ENCODE measurements at regions not wholly inside any gene's neighbourhood (a gene's known extent, or its start where the extent isn't known, plus 50 kb on each side); places are given as distances from the start of the nearest gene placed in this dataset.

- peak overlapping the region; percentile 94 for H2AFZ ChIP-seq
- H3K79me2 ChIP-seq (replicated peaks; ENCODE audit: insufficient read depth) = no peaks in the 10 kb centered on the region
- H3K27me3 Mint-ChIP-seq (ENCODE audit: insufficient read depth, low read depth, poor library complexity) = peaks cover 16% of the 10 kb centered on the region
- H3K4me1 Mint-ChIP-seq = peaks cover 35% of the 10 kb centered on the region
- H3F3A ChIP-seq (replicated peaks; ENCODE audit: low read depth) = peaks cover 23% of the 10 kb centered on the region; the same call in 1 of the 2 replicates
- no peaks in the 10 kb centered on the region for H3K36me3 Mint-ChIP-seq (ENCODE audit: low read depth)
- no peaks in the 10 kb centered on the region for H4K20me1 ChIP-seq (replicated peaks; ENCODE audit: insufficient read depth)
- peak overlapping the region; percentile 31; the same call in 1 of the 2 replicates for H3K4me3 ChIP-seq
- peaks cover 39% of the 10 kb centered on the region for H3K4me1 ChIP-seq (ENCODE audit: insufficient read depth)
- no peaks in the 10 kb centered on the region for H3K36me3 ChIP-seq (ENCODE audit: insufficient read depth)
- H3K9me3 Mint-ChIP-seq = no peaks in the 10 kb centered on the region
- no peak for ATAC-seq
- no peak overlapping the region for H3K27ac ChIP-seq (ENCODE audit: low read depth)
- H3K4me3 Mint-ChIP-seq = no peak overlapping the region
- no peak for DNase-seq (ENCODE audit: low spot score)
- H3K4me2 ChIP-seq = peak overlapping the region; percentile 71
- no peak for TF ChIP-seq CREB1 (CRISPR knock-in tag; IDR thresholded peaks at IDR 0.05; ENCODE audit: low read depth)
- TF ChIP-seq EZH2 (IDR thresholded peaks at IDR 0.05; ENCODE audit: low read depth, unreplicated experiment) = no peak
- no peak for TF ChIP-seq ZNF462 (CRISPR knock-in tag; IDR thresholded peaks at IDR 0.05)
- TF ChIP-seq NANOG (IDR thresholded peaks at IDR 0.05; ENCODE audit: borderline replicate concordance) = no peak
- TF ChIP-seq POLR2AphosphoS5 (IDR thresholded peaks at IDR 0.05; ENCODE audit: low read depth) = no peak
- TF ChIP-seq EZH2phosphoT487 (IDR thresholded peaks at IDR 0.05; ENCODE audit: unreplicated experiment) = no peak
- TF ChIP-seq ZNF114 (CRISPR knock-in tag; IDR thresholded peaks at IDR 0.05) = no peak
- no peak for TF ChIP-seq CTCF (conservative IDR thresholded peaks at IDR 0.05; ENCODE audit: low read depth in 2 of 2)
- no peak for TF ChIP-seq ZNF331 (CRISPR knock-in tag; IDR thresholded peaks at IDR 0.05; ENCODE audit: low read depth)
- no peak for TF ChIP-seq ETS1 (IDR thresholded peaks at IDR 0.05)
- H3K9me2 ChIP-seq (ENCODE audit: insufficient read depth) = no peaks in the 10 kb centered on the region; the same call in 1 of the 2 replicates
- H3K27me3 ChIP-seq (ENCODE audit: insufficient read depth) = 0 out of 2 replicates have a peak, but pooled peaks cover 8% of the 10 kb centered on the region
- peak overlapping the region; percentile 46; the same call in 1 of the 2 replicates for H3K27ac Mint-ChIP-seq
These were observed 102.5 kb upstream of the ERCC6L2 start for GRCh38 chr9:95773053-95773418.

Measured in GM23338 (cell line).